BLaER1 (cell line): ENCODE measurements at regions not wholly inside any gene's neighbourhood (a gene's known extent, or its start where the extent isn't known, plus 50 kb on each side); places are given as distances from the start of the nearest gene placed in this dataset.

Source experiments
- H3K27ac ChIP-seq: shearing (Covaris generic); formaldehyde crosslinking; 2 replicates; pipeline ENCODE4 v1.8.1; 2022
- H3K27me3 ChIP-seq: shearing (Covaris generic); formaldehyde crosslinking; 2 replicates; pipeline ENCODE4 v1.8.1; 2022
- H3K36me3 ChIP-seq: shearing (Covaris generic); formaldehyde crosslinking; 2 replicates; pipeline ENCODE4 v1.8.1; 2022
- H3K4me1 ChIP-seq: shearing (Covaris generic); formaldehyde crosslinking; 2 replicates; pipeline ENCODE4 v1.8.1; 2022
- H3K4me2 ChIP-seq: shearing (Covaris generic); formaldehyde crosslinking; 2 replicates; pipeline ENCODE4 v1.8.1; 2022
- H3K4me3 ChIP-seq: shearing (Covaris generic); formaldehyde crosslinking; 2 replicates; pipeline ENCODE4 v1.8.1; 2022
- H3K9ac ChIP-seq: shearing (Covaris generic); formaldehyde crosslinking; 2 replicates; pipeline ENCODE4 v1.8.1; 2022
- H3K9me3 ChIP-seq: shearing (Covaris generic); formaldehyde crosslinking; 2 replicates; pipeline ENCODE4 v1.8.1; 2022
- H4K20me1 ChIP-seq: shearing (Covaris generic); formaldehyde crosslinking; 2 replicates; pipeline ENCODE4 v1.8.1; 2022
- Cebpa-rat ChIP-seq: shearing (Covaris generic); IDR thresholded peaks from 2 replicates; pipeline ENCODE4 v1.8.1; 2022

GRCh38 chr11:69243496-69244200 lies 50.3 kb upstream of the MYEOV start:
- Histone ChIP-seq H4K20me1 (no peaks in the 10 kb centered on the region), H3K36me3 (no peaks in the 10 kb centered on the region), H3K27me3 (no peaks in the 10 kb centered on the region), H3K4me3 (no peak overlapping the region), H3K4me2 (no peak overlapping the region), H3K9ac (no peak overlapping the region), H3K4me1 (peaks cover 14% of the 10 kb centered on the region), H3K27ac (no peak overlapping the region), H3K9me3 (no peaks in the 10 kb centered on the region; the same call in 1 of the 2 replicates)
- no peak for TF ChIP-seq Cebpa-rat
